Head of caudate nucleus (tissue), 42 donors: ENCODE measurements at regions not wholly inside any gene's neighbourhood (a gene's known extent, or its start where the extent isn't known, plus 50 kb on each side); places are given as distances from the start of the nearest gene placed in this dataset.
"Not testable (repeated sequence)": the region's sequence is repeated elsewhere in the genome, so short reads cannot be mapped to it uniquely, and the experiment has no call there.

Experiments used
- DNase-seq, 42 donors: peaks; one replicate each; pipeline versions ENCODE4 v3.0.0 to v3.0.0-alpha.2; 2020 to 2021; ENCODE audit warnings: mixed read lengths in 7 of 42
- intact Hi-C: fragments of 100-400 bp; cut with DNase I; formaldehyde crosslinking; loops from one replicate; pipeline ENCODE4 v1.15.0; 2022

GRCh38 chr21:27352885-27353284 lies 386.0 kb upstream of the ADAMTS5 start:
- intact Hi-C loops = no loop called here
- no peak for DNase-seq

GRCh38 chr21:27346041-27346448 lies 379.2 kb upstream of the ADAMTS5 start:
- intact Hi-C loops = no loop called here
- no peak for DNase-seq

- intact Hi-C loops = no loop called here
- DNase-seq = no peak
These were observed 373.0 kb upstream of the ADAMTS5 start for GRCh38 chr21:27339902-27340301.

GRCh38 chr21:27338007-27338406 lies 371.1 kb upstream of the ADAMTS5 start:
- intact Hi-C loops, DNase-seq: not testable (repeated sequence)

GRCh38 chr21:27333096-27333495 lies 366.2 kb upstream of the ADAMTS5 start:
- no peak for DNase-seq

GRCh38 chr21:27329255-27329851 lies 362.5 kb upstream of the ADAMTS5 start:
- intact Hi-C loops = no loop called here
- DNase-seq = no peak

More at GRCh38 chr21:27333096-27333495, 366.2 kb upstream of the ADAMTS5 start:
- intact Hi-C loops = no loop called here

- no peak for DNase-seq
- intact Hi-C loops = no loop called here
These were observed 359.4 kb upstream of the ADAMTS5 start for GRCh38 chr21:27326301-27326700.

- DNase-seq = no peak
- intact Hi-C loops = no loop called here
These were observed 356.4 kb upstream of the ADAMTS5 start for GRCh38 chr21:27323331-27323730.

GRCh38 chr21:27321791-27322190 lies 354.9 kb upstream of the ADAMTS5 start:
- intact Hi-C loops = no loop called here
- no peak for DNase-seq

- intact Hi-C loops = no loop called here
- DNase-seq = no peak
These were observed 354.0 kb upstream of the ADAMTS5 start for GRCh38 chr21:27320868-27321267.

GRCh38 chr21:27317601-27318000 lies 350.7 kb upstream of the ADAMTS5 start:
- intact Hi-C loops, DNase-seq: not testable (repeated sequence)

- no peak for DNase-seq
- intact Hi-C loops = no loop called here
These were observed 348.5 kb upstream of the ADAMTS5 start for GRCh38 chr21:27315373-27315772.

- DNase-seq = no peak
- intact Hi-C loops = no loop called here
These were observed 347.2 kb upstream of the ADAMTS5 start for GRCh38 chr21:27314131-27314530.

GRCh38 chr21:27306791-27307775 lies 340.2 kb upstream of the ADAMTS5 start:
- intact Hi-C loops = no loop called here

GRCh38 chr21:27306206-27306605 lies 339.3 kb upstream of the ADAMTS5 start:
- DNase-seq = no peak
- intact Hi-C loops = no loop called here

More at GRCh38 chr21:27306791-27307775, 340.2 kb upstream of the ADAMTS5 start:
- no peak for DNase-seq

- DNase-seq = no peak
- intact Hi-C loops = no loop called here
These were observed 334.3 kb upstream of the ADAMTS5 start for GRCh38 chr21:27301220-27301619.

GRCh38 chr21:27300770-27301169 lies 333.9 kb upstream of the ADAMTS5 start:
- intact Hi-C loops = no loop called here
- DNase-seq = no peak

- no peak for DNase-seq
- intact Hi-C loops = no loop called here
These were observed 331.6 kb upstream of the ADAMTS5 start for GRCh38 chr21:27298465-27298864.

- DNase-seq = no peak
- intact Hi-C loops = no loop called here
These were observed 326.4 kb upstream of the ADAMTS5 start for GRCh38 chr21:27293239-27293638.

GRCh38 chr21:27292783-27293182 lies 325.9 kb upstream of the ADAMTS5 start:
- no peak for DNase-seq
- intact Hi-C loops = no loop called here
